ENCODE measurements at regions not wholly inside any gene's neighbourhood (a gene's known extent, or its start where the extent isn't known, plus 50 kb on each side); places are given as distances from the start of the nearest gene placed in this dataset.

DNA sequence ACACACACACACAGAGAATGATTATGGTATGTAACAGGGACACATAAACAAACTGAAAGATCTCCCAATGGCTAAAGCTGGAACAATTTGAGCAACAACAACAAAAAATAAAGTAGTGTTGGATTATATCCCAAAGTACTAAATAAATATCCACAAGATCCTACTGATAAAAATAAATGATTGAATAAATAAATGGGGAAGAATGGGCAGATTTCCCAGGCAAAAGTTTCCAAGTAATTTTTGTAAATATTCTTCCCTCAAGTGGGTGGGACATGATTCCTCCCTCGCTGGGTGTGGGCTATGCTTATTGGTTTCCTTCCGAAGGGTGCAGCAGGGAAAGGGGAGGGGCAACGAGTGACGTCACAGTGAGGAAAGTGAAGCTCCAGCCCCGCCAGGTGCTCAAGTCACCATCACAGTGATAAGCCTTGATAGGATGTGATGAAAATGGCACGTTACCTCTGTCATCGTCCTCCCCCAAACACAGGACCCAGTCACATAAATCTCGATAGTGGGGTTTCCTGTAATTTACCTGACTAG is 295.3 kb downstream of the DRD1 start:
- H3K4me3 Mint-ChIP-seq: no peak overlapping the region
- DNase-seq: no peak
- no peak for ATAC-seq
- no peaks in the 10 kb centered on the region for H3K27me3 Mint-ChIP-seq
- H3K27ac Mint-ChIP-seq: no peak overlapping the region
- peaks cover 3% of the 10 kb centered on the region for H3K9me3 ChIP-seq (ENCODE audit: control insufficient read depth, low read length, poor library complexity, severe bottlenecking)
- no peaks in the 10 kb centered on the region for H3K36me3 Mint-ChIP-seq (ENCODE audit: low read depth)
- H3K4me1 Mint-ChIP-seq: no peaks in the 10 kb centered on the region

DNA sequence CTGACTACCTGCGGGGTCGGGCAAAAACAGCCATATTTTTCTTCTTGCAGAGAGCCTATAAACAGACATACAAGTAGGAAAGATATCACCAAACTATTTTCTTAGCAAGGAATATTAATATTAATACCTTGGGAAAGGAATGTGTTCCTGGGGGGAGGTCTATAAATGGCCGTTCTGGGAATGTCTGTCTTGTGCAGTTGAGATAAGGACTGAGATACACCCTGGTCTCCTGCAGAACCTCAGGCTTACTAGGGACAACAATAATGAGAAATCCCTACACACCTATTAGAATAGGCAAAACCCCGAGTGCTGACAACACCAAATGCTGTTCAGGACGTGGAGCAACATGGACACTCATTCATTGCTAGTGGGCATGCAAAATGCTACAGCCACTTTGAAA is 297.2 kb downstream of the DRD1 start:
- H3K36me3 Mint-ChIP-seq (ENCODE audit: low read depth): no peaks in the 10 kb centered on the region
- H3K27ac Mint-ChIP-seq: no peak overlapping the region
- H3K4me1 Mint-ChIP-seq: no peaks in the 10 kb centered on the region
- H3K9me3 ChIP-seq (ENCODE audit: control insufficient read depth, low read length, poor library complexity, severe bottlenecking): no peaks in the 10 kb centered on the region
- H3K4me3 Mint-ChIP-seq: no peak overlapping the region
- H3K27me3 Mint-ChIP-seq: no peaks in the 10 kb centered on the region
- DNase-seq: no peak
- ATAC-seq: no peak

DNA sequence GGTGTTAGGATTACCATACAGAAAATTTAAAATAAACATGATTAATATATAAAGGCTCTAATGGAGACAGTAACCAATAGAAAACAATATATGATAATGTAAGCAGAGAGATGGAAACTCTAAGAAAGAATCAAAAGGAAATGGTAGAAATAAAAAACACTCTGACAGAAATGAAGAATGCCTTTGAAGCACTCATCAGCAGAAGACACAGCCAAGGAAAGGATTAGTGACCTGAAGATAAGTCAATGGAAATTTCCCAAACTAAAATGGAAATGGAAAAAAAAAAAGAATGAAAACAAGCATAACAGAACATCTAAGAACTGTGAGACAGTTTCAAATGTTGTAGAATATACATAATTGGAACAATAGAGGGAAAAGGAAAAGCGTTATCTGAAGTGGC is 302.6 kb downstream of the DRD1 start:
- no peaks in the 10 kb centered on the region for H3K9me3 ChIP-seq (ENCODE audit: control insufficient read depth, low read length, poor library complexity, severe bottlenecking)
- Mint-ChIP-seq H3K4me1 (no peaks in the 10 kb centered on the region), H3K27me3 (no peaks in the 10 kb centered on the region), H3K36me3 (ENCODE audit: low read depth) (no peaks in the 10 kb centered on the region), H3K27ac (no peak overlapping the region), H3K4me3 (no peak overlapping the region)
- no peak for DNase-seq
- no peak for ATAC-seq

DNA sequence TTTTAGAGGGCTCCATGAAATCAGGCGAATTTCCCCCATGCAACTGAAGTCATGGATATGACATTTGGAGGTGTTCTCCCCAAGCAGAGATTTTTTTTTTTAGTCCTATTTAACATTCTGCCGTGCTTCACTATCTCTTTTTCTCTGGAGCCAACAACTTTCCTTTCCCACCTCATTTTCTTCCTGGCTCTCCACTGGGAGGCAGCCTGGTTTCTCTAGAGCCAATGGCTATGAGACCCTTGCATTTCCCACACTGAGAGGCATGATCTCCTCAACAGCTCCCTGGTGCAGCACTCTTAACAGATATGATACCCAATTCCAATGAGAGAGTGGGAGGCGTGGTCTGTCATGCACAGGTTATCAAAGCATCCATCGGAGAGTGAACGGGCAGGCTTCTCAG is 310.8 kb downstream of the DRD1 start:
- Mint-ChIP-seq H3K36me3 (ENCODE audit: low read depth) (peaks cover 2% of the 10 kb centered on the region), H3K27ac (no peak overlapping the region), H3K4me1 (no peaks in the 10 kb centered on the region), H3K4me3 (no peak overlapping the region), H3K27me3 (no peaks in the 10 kb centered on the region)
- no peak for ATAC-seq
- DNase-seq: no peak
- no peaks in the 10 kb centered on the region for H3K9me3 ChIP-seq (ENCODE audit: control insufficient read depth, low read length, poor library complexity, severe bottlenecking)

DNA sequence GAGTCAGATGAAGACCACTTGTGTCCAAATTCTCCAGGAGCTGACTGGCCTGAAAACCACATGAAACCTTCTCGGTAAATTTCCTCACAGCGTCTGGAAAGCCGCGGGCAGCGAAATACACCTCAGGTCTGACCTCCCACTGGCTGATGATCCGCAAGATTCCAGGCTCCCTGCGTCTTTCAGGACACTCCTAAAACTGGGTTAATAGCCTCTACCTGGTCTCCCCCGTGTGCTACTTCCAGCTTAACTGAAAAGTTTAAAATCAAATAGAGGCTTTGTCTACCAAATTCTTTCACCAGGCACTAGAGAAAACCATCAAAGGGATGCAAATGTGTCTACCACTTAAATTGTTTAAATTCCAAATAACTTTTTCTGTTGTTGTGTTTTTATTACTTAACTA is 312.6 kb downstream of the DRD1 start:
- ATAC-seq: no peak
- H3K4me3 Mint-ChIP-seq: no peak overlapping the region
- H3K36me3 Mint-ChIP-seq (ENCODE audit: low read depth): peaks cover 2% of the 10 kb centered on the region
- DNase-seq: no peak
- no peak overlapping the region for H3K27ac Mint-ChIP-seq
- no peaks in the 10 kb centered on the region for H3K4me1 Mint-ChIP-seq
- no peaks in the 10 kb centered on the region for H3K27me3 Mint-ChIP-seq
- no peaks in the 10 kb centered on the region for H3K9me3 ChIP-seq (ENCODE audit: control insufficient read depth, low read length, poor library complexity, severe bottlenecking)

DNA sequence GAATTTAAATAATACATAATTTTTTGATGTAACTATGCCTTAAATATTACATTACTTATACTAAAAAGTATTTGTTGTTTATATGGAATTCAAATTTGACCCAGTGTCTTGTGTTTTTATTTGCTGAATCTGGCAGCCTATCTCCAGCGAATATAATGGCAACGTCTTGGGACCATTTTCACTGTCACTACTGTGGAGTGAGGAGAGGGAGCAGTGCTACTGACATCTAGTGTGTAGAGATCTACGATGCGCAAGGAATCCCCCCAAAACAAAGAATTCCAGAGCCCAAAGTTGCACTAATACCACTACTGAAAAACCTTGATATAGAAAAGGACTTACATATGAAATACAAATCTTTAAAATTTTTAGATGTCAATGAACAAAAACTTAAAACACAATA is 314.4 kb downstream of the DRD1 start:
- no peak overlapping the region for H3K4me3 Mint-ChIP-seq
- H3K27ac Mint-ChIP-seq: no peak overlapping the region
- no peaks in the 10 kb centered on the region for H3K36me3 Mint-ChIP-seq (ENCODE audit: low read depth)
- no peaks in the 10 kb centered on the region for H3K4me1 Mint-ChIP-seq
- ATAC-seq (no peak), DNase-seq (no peak)
- H3K9me3 ChIP-seq (ENCODE audit: control insufficient read depth, low read length, poor library complexity, severe bottlenecking): no peaks in the 10 kb centered on the region
- H3K27me3 Mint-ChIP-seq: no peaks in the 10 kb centered on the region

DNA sequence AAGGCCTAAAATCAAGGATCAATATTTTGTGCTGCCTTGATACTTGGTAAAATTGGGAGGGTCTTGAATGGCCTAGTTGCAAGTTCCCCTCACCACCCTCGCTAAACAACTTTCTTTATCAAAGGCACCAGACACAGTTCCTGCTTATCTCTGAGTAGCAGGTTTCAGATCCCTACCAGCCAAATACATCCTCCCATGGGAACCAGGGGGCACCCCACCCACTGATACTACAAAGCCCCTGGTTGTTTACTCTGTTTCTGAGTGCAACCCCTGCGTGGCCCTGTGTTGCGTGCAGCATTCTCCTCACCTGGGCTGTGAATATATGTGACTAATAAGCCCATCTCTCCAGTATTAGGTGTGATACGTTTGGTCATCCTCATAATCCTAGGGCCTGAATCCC is 314.9 kb downstream of the DRD1 start:
- H3K27ac Mint-ChIP-seq: no peak overlapping the region
- H3K36me3 Mint-ChIP-seq (ENCODE audit: low read depth): no peaks in the 10 kb centered on the region
- no peaks in the 10 kb centered on the region for H3K9me3 ChIP-seq (ENCODE audit: control insufficient read depth, low read length, poor library complexity, severe bottlenecking)
- no peaks in the 10 kb centered on the region for H3K4me1 Mint-ChIP-seq
- no peak overlapping the region for H3K4me3 Mint-ChIP-seq
- no peaks in the 10 kb centered on the region for H3K27me3 Mint-ChIP-seq
- DNase-seq (no peak), ATAC-seq (no peak)

DNA sequence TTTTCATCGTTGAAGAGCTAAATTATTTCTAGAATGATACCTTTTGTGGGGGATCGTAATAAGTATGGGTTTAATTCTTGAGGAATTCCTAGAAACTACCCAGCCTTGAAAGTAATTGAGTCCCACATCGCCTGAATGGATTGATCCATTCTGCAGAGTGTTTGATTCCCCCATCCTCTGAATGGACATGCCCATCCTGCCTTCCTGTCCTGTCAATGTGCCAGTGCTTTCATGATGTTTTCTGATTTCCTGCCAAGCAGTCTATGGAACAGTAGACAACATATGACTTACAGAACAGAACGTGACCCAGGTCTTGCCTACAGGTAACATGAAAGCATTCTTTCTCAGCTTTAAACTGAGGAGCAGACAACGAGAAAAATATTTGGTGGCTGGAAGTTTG is 319.2 kb downstream of the DRD1 start:
- no peak for ATAC-seq
- no peak for DNase-seq
- H3K9me3 ChIP-seq (ENCODE audit: control insufficient read depth, low read length, poor library complexity, severe bottlenecking): no peaks in the 10 kb centered on the region
- Mint-ChIP-seq H3K36me3 (ENCODE audit: low read depth) (no peaks in the 10 kb centered on the region), H3K27ac (no peak overlapping the region), H3K4me1 (no peaks in the 10 kb centered on the region), H3K27me3 (peaks cover 11% of the 10 kb centered on the region), H3K4me3 (no peak overlapping the region)

DNA sequence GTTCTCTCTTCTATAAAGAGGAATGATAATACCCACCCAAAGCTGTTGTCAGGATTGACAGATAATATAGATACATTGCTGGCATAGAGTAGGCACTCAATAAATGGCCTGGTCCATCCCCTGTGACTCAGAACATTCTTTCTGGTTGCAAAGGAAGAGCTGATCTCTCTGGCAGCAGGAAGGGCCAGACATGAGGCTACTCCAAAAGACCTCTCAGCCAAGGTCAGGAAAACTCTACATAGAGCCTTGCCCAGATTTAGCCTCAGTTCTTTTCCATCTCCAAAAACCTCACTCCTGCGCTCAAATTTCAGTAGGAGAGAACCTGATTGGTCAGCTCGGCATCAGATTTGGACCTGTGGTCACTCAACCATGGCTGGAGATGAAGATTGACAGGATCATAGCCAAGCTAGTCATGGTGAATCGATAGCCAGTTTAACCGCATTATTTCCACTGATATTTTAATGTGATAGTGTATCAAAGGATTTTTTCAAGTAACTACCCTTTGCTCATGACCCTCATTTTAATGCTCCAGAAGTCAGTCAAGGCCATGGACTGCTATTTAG is 319.6 kb downstream of the DRD1 start:
- ATAC-seq: no peak
- H3K36me3 Mint-ChIP-seq (ENCODE audit: low read depth): no peaks in the 10 kb centered on the region
- DNase-seq: no peak
- no peaks in the 10 kb centered on the region for H3K9me3 ChIP-seq (ENCODE audit: control insufficient read depth, low read length, poor library complexity, severe bottlenecking)
- H3K4me3 Mint-ChIP-seq: no peak overlapping the region
- H3K27ac Mint-ChIP-seq: no peak overlapping the region
- no peaks in the 10 kb centered on the region for H3K4me1 Mint-ChIP-seq
- peaks cover 11% of the 10 kb centered on the region for H3K27me3 Mint-ChIP-seq

DNA sequence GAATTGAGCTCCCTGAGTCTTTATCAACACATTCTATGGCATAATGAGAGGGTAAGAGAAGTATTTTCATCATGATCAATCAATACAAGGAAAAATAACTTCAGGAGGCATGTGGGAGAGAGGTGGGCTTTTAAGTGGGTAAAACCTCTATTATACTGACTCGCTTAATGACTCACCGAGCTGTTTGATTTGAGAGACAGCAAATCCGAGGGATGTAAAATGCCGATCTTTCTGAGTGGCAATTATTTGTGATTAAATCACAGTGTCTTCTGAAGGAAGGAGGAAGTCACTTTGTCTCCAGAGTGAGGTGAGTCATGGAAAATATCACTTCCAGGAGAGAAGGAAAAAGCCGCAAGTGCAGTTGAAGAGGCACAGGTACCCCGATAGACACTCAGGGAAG is 320.4 kb downstream of the DRD1 start:
- Mint-ChIP-seq H3K27me3 (peaks cover 14% of the 10 kb centered on the region), H3K4me3 (no peak overlapping the region), H3K36me3 (ENCODE audit: low read depth) (no peaks in the 10 kb centered on the region), H3K4me1 (no peaks in the 10 kb centered on the region), H3K27ac (no peak overlapping the region)
- DNase-seq: no peak
- ATAC-seq: no peak
- H3K9me3 ChIP-seq (ENCODE audit: control insufficient read depth, low read length, poor library complexity, severe bottlenecking): no peaks in the 10 kb centered on the region

DNA sequence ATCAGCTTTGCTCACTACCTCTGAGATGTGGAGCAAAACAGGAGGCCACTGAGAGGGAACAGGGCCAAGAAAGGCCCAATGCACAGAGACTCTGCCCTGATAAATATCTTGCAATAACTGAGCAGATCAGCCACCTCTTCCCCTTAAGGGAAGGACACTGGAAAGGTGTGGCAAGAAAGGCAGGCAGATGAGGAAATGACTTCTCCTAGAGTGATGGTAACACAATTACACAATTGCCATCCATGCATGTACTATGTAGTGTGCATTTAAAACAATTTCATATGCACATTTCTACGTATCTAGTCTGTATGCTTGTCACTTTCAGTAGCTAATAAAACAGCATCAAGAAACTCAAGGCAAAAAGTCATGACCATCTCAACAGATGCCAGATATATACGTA is 322.5 kb downstream of the DRD1 start:
- Mint-ChIP-seq H3K36me3 (ENCODE audit: low read depth) (no peaks in the 10 kb centered on the region), H3K4me3 (no peak overlapping the region), H3K27me3 (peaks cover 30% of the 10 kb centered on the region), H3K4me1 (no peaks in the 10 kb centered on the region), H3K27ac (no peak overlapping the region)
- H3K9me3 ChIP-seq (ENCODE audit: control insufficient read depth, low read length, poor library complexity, severe bottlenecking): no peaks in the 10 kb centered on the region
- no peak for ATAC-seq
- DNase-seq: no peak

DNA sequence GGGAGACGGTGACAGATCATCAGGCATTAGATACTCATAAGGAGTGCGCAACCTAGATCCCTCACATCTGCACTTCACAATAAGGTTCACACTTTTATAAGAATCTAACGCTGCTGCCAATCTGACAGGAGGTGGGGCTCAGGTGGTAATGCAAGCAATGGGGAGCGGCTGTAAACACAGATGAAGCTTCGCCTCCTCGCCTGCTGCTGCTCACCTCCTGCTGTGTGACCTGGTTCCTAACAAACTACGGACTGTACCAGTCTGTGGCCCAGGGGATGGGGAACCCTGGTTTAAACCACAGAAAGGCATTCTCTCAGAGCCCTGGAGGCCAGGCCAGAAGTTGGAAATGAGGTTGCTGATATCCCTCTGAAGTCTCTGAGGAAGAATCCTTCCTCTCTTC is 323.6 kb downstream of the DRD1 start:
- Mint-ChIP-seq H3K4me1 (no peaks in the 10 kb centered on the region), H3K36me3 (ENCODE audit: low read depth) (no peaks in the 10 kb centered on the region), H3K27ac (no peak overlapping the region), H3K27me3 (peaks cover 31% of the 10 kb centered on the region), H3K4me3 (no peak overlapping the region)
- H3K9me3 ChIP-seq (ENCODE audit: control insufficient read depth, low read length, poor library complexity, severe bottlenecking): no peaks in the 10 kb centered on the region
- DNase-seq: no peak
- ATAC-seq: no peak

DNA sequence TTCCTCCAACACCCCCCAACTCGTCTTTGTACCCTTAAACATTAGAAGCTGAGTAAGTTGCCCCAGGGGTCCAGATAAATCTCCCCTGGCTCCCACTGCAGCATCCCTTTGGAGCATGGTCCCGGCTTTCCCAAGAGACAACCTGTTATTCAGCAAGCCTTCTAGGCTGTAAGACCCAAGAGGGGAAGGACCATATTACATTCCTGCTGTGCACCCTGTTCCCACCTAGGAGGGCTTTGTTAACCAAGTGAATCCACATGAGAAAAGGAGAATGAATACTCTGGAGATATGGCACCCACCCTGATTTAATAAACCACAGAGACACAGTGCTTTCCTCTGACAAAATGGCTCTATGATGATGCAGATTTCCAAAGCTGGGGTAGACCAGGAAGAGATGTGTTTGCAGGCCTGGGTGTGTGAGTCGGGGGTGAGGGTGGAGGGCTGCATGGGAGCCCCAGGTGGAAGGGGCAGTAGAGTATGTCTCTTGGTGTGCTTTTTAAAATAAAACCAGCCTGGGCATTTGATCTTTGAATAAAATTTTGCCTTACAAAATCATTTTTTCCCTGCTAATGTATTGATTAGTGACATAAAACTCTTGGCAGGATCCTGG is 325.2 kb downstream of the DRD1 start:
- H3K4me1 Mint-ChIP-seq: no peaks in the 10 kb centered on the region
- no peaks in the 10 kb centered on the region for H3K36me3 Mint-ChIP-seq (ENCODE audit: low read depth)
- DNase-seq: no peak
- no peak overlapping the region for H3K27ac Mint-ChIP-seq
- H3K9me3 ChIP-seq (ENCODE audit: control insufficient read depth, low read length, poor library complexity, severe bottlenecking): no peaks in the 10 kb centered on the region
- ATAC-seq: no peak
- H3K4me3 Mint-ChIP-seq: no peak overlapping the region
- peaks cover 37% of the 10 kb centered on the region for H3K27me3 Mint-ChIP-seq

DNA sequence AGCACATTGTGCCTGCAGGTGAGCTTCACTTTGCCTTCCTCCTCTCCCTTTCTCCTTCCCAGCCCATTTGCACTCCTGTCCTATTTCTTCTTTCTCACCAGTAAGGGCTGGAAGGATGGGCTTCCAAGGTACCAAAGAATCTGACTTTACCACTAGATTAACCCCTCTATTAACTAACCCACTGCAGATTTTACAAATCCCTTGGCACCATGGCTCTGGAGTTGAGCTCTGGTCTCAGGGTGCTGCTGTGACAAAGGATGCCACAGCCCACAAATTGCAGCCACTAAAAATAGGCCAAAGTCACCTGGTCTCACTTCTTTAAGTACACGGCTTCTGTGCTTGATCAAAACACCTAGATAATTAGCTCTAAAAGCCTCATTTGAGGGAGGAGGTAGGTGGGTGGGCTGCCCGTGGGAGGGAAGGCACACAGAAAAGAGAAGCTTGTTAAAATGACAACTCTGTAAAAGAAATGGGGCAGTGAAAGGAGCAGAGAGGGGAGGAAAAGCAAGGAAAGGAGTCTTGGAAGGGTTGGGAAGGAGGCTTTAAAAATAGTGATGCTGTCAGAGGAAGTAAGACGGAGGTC is 327.4 kb downstream of the DRD1 start:
- Mint-ChIP-seq H3K36me3 (ENCODE audit: low read depth) (no peaks in the 10 kb centered on the region), H3K27ac (no peak overlapping the region), H3K27me3 (peaks cover 37% of the 10 kb centered on the region), H3K4me3 (no peak overlapping the region), H3K4me1 (no peaks in the 10 kb centered on the region)
- DNase-seq (no peak), ATAC-seq (no peak)
- H3K9me3 ChIP-seq (ENCODE audit: control insufficient read depth, low read length, poor library complexity, severe bottlenecking): no peaks in the 10 kb centered on the region
